Occipital lobe (tissue), 1 donor: ENCODE measurements at regions not wholly inside any gene's neighbourhood (a gene's known extent, or its start where the extent isn't known, plus 50 kb on each side); places are given as distances from the start of the nearest gene placed in this dataset.

Experiments
- DNase-seq: peaks from one replicate; lab custom pipeline; 2025; lab: John Stamatoyannopoulos, UW

DNA sequence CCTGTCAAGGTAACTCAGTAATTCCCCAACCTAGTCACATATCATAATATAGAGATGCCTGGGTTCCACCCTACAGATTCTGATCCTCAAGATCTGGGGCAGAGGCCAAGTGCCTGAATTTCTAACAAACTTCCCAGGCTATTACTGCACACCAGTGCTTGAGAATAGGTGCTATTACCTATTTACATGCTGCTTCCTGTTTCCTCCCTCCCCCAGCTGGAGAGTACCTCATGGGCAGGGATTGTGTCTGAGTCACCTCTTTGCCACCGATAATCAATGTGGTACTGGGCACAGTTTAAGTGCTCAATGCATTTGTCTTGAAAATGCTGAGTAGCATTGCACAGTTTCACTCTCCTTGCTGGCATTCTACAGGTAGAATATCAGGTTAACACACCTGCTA lies 582.2 kb upstream of the CADM1 start:
- no peak for DNase-seq

- no peak for DNase-seq
Observed at GRCh38 chr11:116085031-116085635, 580.9 kb upstream of the CADM1 start.

- DNase-seq: no peak
Observed at GRCh38 chr11:116084511-116084910, 580.3 kb upstream of the CADM1 start.

DNA sequence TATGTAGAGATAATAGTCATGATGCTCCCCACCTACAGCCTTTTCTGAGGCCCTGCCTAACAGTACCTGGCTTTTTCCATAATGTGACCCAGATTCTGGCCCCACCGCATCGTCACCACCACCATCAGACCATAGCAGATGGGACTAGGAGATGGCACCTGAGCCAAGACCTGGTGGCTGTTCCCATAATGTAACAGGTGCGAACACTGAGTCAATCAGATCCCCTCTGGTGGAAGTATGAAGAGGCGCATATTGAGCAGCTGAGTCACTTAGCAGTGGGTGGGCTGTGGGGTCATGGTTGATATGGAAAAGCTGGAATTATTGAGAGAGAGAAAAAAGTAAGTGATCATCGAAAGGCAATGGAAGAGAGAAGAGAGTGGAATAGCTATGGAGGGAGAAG lies 578.0 kb upstream of the CADM1 start:
- DNase-seq: no peak

- DNase-seq: no peak
Observed at GRCh38 chr11:116079580-116079979, 575.4 kb upstream of the CADM1 start.

DNA sequence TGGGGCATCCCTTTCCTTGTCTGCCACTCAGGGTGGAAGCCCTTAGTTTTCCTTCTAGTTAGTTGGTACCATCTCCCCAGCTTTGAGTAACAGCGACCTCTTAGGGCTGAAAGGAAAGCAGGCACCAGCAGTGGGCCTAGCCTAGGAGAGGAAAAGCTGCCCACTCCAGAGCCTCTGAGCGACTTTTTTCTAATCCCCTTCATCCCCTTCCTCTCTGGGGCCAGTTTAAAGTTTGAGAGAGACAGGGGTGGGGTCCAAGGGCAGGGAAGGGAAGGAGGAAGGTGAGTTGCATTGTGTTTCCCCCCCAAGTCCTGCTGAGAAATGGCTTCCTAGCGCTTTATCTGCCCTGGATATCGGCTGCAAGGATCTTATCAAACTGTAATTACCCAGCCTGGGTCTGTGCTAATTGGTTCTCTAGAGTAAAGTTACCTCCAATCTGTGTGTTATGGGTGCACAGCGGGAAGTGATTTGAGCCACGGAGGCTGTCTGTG lies 573.9 kb upstream of the CADM1 start:
- DNase-seq: no peak

- no peak for DNase-seq
Observed at GRCh38 chr11:116077092-116077491, 572.9 kb upstream of the CADM1 start.

GRCh38 chr11:116073854-116074837 lies 569.9 kb upstream of the CADM1 start:
- peak; percentile 83 for DNase-seq

DNA sequence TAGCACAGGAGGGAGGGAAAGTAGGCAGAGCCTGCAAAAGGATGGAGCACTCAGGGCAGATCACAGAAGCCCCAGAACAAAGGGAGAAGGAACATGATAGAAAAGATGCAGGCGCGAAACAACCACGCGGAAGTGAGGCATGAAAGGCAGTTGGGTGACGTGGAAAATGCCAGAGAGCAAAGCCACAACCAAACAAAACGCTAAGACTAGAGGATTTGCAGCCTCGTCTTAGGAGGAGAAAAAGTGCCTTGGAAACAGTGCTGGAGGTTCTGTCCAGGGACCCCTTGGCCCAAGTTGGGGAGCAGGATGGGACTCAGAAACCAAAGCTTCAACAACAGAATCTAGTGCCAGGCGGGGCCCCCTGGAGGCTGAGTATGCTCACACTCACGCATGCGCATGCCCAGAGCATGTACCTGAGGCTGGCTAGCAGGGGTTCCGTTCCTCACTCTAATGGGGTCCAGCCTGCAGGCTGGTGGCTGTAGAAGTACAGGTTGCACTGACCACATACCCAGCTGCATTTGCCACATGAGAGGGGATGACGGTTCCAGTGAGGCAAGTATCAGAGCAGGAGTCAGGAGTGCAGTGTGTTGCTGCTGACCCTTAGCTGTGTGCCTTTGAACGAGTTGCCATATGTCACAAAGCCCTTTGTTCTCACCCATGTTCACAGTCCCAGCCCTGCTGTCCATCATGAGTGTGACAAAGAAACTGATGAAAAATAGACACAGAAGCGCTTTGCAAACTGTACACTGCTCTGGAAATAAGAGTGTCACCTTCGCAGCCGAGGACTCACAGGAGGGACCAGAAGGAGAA lies 568.6 kb upstream of the CADM1 start:
- DNase-seq: no peak

DNA sequence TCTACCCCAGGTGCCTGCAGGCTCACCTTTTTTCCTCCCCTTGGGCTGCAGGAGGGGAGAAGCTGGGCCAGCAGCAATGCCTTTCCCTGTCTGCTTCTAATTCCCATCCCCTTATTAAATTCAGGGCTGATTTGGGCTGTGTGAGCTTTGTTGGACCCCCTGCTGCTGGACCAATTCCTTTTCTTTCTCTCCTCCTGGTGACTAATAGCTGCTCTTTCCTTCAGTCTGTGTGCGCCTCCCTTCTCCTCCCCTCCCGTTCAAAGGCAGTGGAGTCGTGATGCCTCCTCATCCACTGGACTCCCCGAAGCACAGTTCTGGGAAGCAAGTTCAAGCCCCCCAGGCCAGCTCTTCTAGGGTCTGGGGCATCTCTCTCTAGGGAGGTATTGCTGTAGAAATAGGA lies 567.9 kb upstream of the CADM1 start:
- no peak for DNase-seq

DNA sequence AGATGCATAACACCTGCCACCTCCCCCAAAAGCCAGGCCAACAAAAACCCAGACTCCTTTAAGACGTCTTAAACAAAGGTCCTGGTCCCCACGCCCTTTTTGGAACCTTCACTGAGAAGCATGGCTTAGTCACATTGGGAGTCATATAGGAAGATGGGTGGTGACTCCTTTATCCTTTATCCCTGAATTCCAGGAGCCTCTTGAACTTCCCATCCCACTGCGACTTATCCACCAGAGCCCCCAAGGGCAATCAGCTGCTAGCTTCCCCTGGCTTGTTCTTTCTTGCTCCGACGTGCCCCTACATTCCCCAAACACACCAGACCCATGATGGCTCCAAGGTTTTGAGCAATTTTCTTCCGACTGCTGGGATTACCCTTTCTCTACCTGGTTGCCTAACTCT lies 567.0 kb upstream of the CADM1 start:
- no peak for DNase-seq

DNA sequence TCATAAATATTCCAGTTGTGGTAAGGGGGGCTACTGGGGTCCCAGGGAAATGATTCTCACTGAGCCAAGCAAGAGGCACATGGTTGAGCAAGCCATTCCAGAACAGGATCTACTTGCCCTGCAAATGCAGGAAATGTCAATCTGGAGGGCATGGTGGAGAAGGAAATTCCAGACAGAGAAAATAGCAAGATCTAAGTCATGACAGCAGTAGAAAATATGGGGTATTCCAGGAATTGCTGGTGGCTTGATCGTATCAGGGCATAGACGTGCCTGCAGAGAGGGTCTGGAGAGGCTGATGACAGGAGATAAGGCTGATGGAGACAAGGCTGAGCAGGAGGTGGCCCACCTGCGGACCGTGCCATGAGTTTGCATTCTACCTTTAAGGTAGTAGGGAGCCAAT lies 566.3 kb upstream of the CADM1 start:
- DNase-seq: no peak

DNA sequence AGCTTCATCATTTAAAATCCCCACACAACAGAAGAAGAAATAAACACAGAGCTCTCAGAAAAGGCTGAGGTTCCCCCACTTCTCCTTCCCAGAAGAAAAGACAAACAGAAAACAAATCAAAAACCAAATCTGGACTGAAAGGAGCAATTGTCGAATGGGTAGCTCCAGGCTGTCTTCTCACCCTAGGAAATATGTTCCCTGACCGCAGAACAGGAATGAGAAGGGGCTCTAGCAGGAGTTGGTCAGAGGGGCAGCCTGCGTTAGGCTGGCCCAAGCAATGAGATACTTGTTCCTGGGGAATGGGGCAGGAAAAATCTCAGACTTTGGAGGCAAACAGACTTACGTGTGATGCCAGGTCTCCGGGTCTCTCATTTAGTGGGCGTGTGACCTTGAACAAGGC lies 562.6 kb upstream of the CADM1 start:
- DNase-seq: no peak

GRCh38 chr11:116065986-116066385 lies 561.8 kb upstream of the CADM1 start:
- no peak for DNase-seq

GRCh38 chr11:116065191-116065895 lies 561.1 kb upstream of the CADM1 start:
- no peak for DNase-seq

GRCh38 chr11:116062490-116063171 lies 558.4 kb upstream of the CADM1 start:
- no peak for DNase-seq

DNA sequence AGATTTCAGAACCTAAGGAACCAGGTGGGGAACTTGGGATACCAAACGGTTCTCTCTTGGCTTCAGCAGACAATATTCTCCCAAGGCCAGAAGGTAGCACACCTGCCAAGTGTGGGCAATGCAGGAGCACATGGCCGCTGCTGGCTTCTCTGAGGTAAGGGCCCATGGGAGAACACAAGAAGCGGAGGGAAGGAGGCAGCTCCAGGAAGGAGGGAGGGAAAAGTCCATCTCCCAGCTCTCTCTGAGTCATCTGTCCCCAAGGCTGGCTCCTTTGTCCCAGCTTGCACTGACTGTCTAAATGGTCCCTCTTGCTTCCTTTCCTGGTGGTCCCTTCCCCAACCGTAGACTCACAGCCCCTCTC lies 557.9 kb upstream of the CADM1 start:
- no peak for DNase-seq

- DNase-seq: no peak
Observed at GRCh38 chr11:116061322-116061721, 557.1 kb upstream of the CADM1 start.

- DNase-seq: no peak
Observed at GRCh38 chr11:116059919-116060318, 555.7 kb upstream of the CADM1 start.

GRCh38 chr11:116057000-116057399 lies 552.8 kb upstream of the CADM1 start:
- no peak for DNase-seq

GRCh38 chr11:116055064-116055463 lies 550.8 kb upstream of the CADM1 start:
- DNase-seq: no peak
